GM21423 (cell line): ENCODE measurements at regions not wholly inside any gene's neighbourhood (a gene's known extent, or its start where the extent isn't known, plus 50 kb on each side); places are given as distances from the start of the nearest gene placed in this dataset.

ENCODE experiments used
- ATAC-seq: cut with Tn5 transposase; IDR thresholded peaks from one replicate; pipeline ENCODE4 v1.9.1; 2021; ENCODE audit warnings: mild to moderate bottlenecking, moderate library complexity; ENCODE audit not compliant: unreplicated experiment

DNA sequence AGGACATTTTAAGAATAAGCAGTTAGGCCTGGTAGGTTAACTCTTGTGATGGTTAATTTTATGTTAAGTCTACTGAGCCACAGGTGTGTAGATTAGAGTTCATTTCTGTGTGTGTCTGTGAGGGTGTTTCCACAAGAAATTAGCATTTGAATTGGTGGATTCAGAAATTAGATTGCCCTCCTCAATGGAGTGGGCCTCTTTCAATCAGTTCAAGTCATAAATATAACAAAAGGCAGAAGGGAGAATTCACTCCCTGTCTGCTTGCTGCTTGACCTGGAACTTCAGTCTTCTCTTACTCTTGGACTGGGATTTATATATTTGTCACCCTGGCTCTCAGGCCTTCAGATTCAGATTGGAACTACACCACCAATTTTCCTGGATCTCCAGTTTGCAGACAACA, 55.3 kb upstream of the POM121L12 start:
- ATAC-seq: no peak

DNA sequence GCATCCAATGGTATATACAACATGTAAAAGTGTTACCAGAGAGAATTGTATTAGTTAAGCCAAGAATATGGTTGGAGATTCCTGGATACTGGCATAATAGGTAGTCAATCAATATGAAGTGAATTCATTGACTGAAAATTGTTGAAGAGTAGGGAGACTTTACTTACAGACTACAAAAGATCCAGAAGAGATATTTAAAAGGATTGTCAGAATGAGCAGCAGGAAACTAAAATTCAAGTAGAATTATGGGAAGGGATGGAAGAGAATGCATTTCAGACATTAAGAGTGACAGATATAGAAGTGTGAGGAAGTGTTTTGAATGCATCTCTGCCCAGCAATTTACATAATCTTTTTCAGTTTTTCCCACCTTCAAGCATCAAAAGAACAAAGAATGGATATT, 62.3 kb upstream of the POM121L12 start:
- no peak for ATAC-seq

- no peak for ATAC-seq
Observed at GRCh38 chr7:52962402-52963076, 72.9 kb upstream of the POM121L12 start.

GRCh38 chr7:52961084-52961483, 74.3 kb upstream of the POM121L12 start:
- no peak for ATAC-seq

GRCh38 chr7:52959878-52960660, 75.4 kb upstream of the POM121L12 start:
- no peak for ATAC-seq

DNA sequence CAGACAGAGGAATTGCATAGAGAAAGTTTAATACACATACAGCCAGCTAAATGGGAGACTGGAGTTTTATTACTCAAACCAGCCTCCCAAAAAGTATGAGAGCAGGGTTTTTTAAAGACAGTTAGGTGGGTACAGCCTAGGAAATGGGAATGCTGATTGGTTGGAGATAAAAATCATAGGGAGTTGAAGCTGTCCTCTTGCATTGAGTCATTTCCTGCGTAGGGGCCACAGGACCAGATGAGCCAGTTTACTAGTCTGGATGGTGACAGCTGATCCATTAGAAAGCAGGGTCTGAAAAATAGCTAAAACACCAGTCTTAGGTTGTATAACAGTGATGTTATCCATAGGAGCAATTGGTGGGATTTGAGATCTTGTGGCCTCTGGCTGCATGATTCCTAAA, 76.1 kb upstream of the POM121L12 start:
- no peak for ATAC-seq

- no peak for ATAC-seq
Observed at GRCh38 chr7:52958621-52959140, 76.8 kb upstream of the POM121L12 start.

GRCh38 chr7:52956379-52956915, 79.0 kb upstream of the POM121L12 start:
- no peak for ATAC-seq

DNA sequence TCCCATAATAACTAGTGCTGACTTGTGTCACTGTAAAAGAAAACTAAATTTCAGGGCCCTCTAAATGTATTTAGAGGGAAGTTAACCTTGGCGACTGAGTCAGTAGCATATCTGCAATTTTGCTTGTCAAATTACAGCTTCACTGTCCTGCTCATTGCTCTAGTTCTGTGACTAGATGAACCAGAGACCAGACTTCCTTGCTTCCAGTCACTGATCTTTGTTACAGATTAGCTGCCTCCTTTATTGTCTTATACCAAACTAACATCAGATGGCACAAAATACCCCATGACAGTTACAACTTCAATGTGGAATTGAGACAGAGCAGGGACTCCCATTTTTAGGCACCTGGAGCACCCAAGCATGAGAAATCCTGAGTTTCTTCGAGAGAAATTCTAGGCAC, 79.9 kb upstream of the POM121L12 start:
- ATAC-seq: no peak

DNA sequence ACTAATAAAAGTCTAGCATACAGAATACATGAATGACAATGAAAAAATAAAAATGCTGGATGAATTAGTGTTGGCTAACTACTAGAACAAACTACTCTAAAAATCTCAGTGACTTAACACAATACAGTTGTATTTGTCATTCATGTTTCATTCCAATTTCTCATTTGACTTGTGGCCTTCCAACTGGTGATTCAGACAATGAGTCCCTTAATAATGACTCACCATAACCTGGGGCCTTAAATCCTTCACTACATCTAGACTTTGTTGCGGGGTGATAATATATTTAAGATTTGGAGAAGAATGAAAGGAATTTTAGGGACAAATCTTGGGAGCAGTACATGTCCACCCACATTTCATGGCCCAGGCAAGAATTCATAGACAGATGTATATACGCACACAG, 90.5 kb upstream of the POM121L12 start:
- ATAC-seq: no peak

GRCh38 chr7:52940481-52940880, 95.0 kb upstream of the POM121L12 start:
- no peak for ATAC-seq

- ATAC-seq: no peak
Observed at GRCh38 chr7:52938455-52939133, 96.8 kb upstream of the POM121L12 start.

DNA sequence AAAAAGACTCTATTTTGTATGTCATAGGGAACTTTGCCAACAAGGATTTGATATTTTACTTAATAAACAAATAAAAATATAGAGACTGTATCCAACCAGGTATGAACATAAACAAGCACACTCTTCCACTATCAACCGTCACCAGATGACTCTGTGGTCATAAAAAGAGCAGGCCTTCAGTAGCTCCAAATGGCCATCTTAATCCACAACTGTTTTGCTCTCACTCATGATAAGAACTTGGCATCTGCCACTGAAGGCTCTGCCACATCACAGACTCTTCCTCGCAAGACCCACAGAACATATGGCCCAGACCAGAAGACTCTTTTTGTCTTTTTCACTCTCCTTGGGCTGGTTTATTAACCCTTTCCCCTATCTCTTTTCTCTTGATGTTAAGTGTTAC, 98.7 kb upstream of the POM121L12 start:
- ATAC-seq: no peak

- no peak for ATAC-seq
Observed at GRCh38 chr7:52928591-52928990, 106.8 kb upstream of the POM121L12 start.

GRCh38 chr7:52925332-52925731, 110.1 kb upstream of the POM121L12 start:
- no peak for ATAC-seq

- ATAC-seq: no peak
Observed at GRCh38 chr7:52920977-52921376, 114.5 kb upstream of the POM121L12 start.

- ATAC-seq: no peak
Observed at GRCh38 chr7:52917982-52918578, 117.4 kb upstream of the POM121L12 start.

GRCh38 chr7:52911795-52912194, 123.6 kb upstream of the POM121L12 start:
- ATAC-seq: no peak

DNA sequence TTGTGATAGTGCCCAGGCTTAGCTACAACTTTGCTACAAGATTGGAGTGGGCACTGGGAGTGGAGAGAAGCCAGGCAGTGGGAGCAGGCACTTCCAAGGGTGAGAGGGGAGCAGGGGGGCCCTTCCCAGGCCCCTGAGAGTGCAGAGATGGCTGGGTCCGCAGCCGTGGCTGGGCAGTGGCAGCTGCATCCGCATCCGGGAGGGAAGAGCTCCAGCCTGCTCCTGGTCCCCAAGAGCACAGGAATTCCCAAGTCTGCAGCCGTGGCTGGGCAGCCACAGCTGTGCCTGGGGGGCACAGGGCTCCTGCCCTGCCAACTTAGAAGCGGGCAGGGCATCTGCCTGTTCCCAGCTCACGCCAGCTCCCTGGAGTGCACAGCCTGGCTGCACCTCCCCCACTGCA, 124.1 kb upstream of the POM121L12 start:
- ATAC-seq: no peak

- no peak for ATAC-seq
Observed at GRCh38 chr7:52909935-52910334, 125.5 kb upstream of the POM121L12 start.

DNA sequence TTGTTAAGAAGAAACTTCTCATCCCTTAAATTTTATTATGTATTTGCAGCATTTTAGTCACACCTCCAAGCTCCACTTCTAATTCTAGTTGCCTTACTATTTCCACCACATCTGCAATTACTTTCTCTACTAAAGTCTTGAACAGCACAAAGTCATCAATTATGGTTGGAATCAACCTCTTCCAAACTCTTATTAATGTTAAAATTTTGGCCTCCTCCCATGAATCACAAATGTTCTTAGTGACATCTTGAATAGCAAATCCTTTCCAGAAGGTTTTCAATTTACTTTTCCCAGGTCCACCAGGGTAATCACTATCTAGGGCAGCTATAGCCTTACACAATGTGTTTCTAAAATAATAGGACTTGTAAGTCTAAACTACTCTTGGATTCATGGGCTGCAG, 126.3 kb upstream of the POM121L12 start:
- ATAC-seq: no peak
